HepG2 (cell line): ENCODE measurements at regions not wholly inside any gene's neighbourhood (a gene's known extent, or its start where the extent isn't known, plus 50 kb on each side); places are given as distances from the start of the nearest gene placed in this dataset.

ENCODE experiments used
- AFF4 ChIP-seq: sonication (generic); formaldehyde crosslinking; IDR thresholded peaks from 2 replicates; pipeline ENCODE4 v1.4.0; 2020; ENCODE audit warnings: missing genetic modification reagents
- FOXJ3 ChIP-seq: sonication (generic); formaldehyde crosslinking; IDR thresholded peaks from 2 replicates; pipeline ENCODE4 v1.4.0; 2020; ENCODE audit warnings: missing genetic modification reagents, mild to moderate bottlenecking, borderline replicate concordance
- GPBP1L1 ChIP-seq: sonication (generic); formaldehyde crosslinking; IDR thresholded peaks from 2 replicates; pipeline ENCODE4 v1.5.0; 2020; ENCODE audit warnings: mild to moderate bottlenecking, missing genetic modification reagents
- HOXA3 ChIP-seq: sonication (generic); formaldehyde crosslinking; IDR thresholded peaks from 2 replicates; pipeline ENCODE4 v1.5.0; 2020; ENCODE audit warnings: missing genetic modification reagents
- MAFF ChIP-seq: IDR thresholded peaks from 2 replicates; pipeline ENCODE4 v1.6.1; 2011; ENCODE audit warnings: low read depth, low read length, improper control_type of control experiment
- MBD4 ChIP-seq: IDR thresholded peaks from 2 replicates; pipeline ENCODE4 v1.6.1; 2012; ENCODE audit warnings: low read length, inconsistent platforms, borderline replicate concordance
- MLLT10 ChIP-seq: sonication (generic); formaldehyde crosslinking; IDR thresholded peaks from 2 replicates; pipeline ENCODE4 v1.4.0; 2020; ENCODE audit warnings: missing genetic modification reagents
- NCOA5 ChIP-seq: sonication (generic); formaldehyde crosslinking; IDR thresholded peaks from 2 replicates; pipeline ENCODE4 v1.4.0; 2020; ENCODE audit warnings: missing genetic modification reagents
- RFX5 ChIP-seq: IDR thresholded peaks from 2 replicates; pipeline ENCODE4 v1.6.1; 2011; ENCODE audit warnings: low read depth, low read length, improper control_type of control experiment
- TIGD3 ChIP-seq: sonication (generic); formaldehyde crosslinking; IDR thresholded peaks from 2 replicates; pipeline ENCODE4 v1.5.1; 2020; ENCODE audit warnings: mild to moderate bottlenecking, missing genetic modification reagents, borderline replicate concordance
- TP53 ChIP-seq: sonication (generic); formaldehyde crosslinking; conservative IDR thresholded peaks from 2 replicates; pipeline ENCODE4 v1.4.0; 2020; ENCODE audit warnings: missing genetic modification reagents
- ZFP36 ChIP-seq: fragments of 150-350 bp; IDR thresholded peaks from 2 replicates; pipeline ENCODE4 v1.6.1; 2018; ENCODE audit warnings: borderline replicate concordance, low read length, low read depth; ENCODE audit not compliant: partially characterized antibody
- ZNF609 ChIP-seq: sonication (generic); formaldehyde crosslinking; IDR thresholded peaks from 2 replicates; pipeline ENCODE4 v1.4.0; 2020; ENCODE audit warnings: mild to moderate bottlenecking, missing genetic modification reagents, borderline replicate concordance
- ZSCAN31 ChIP-seq: sonication (generic); formaldehyde crosslinking; IDR thresholded peaks from 2 replicates; pipeline ENCODE4 v1.5.0; 2020; ENCODE audit warnings: low read depth, mild to moderate bottlenecking, missing genetic modification reagents

GRCh38 chr5:112576298-112576925 is 157.3 kb upstream of the EPB41L4A start (continued):
- TF ChIP-seq ZNF609 (no peak), MBD4 (no peak), AFF4 (CRISPR knock-in tag) (no peak), TP53 (no peak), GPBP1L1 (CRISPR knock-in tag) (no peak), RFX5 (no peak), NCOA5 (CRISPR knock-in tag) (no peak), HOXA3 (no peak), ZFP36 (no peak), FOXJ3 (CRISPR knock-in tag) (no peak), TIGD3 (no peak), ZSCAN31 (CRISPR knock-in tag) (no peak), MLLT10 (no peak), MAFF (no peak)
